ENCODE measurements at regions not wholly inside any gene's neighbourhood (a gene's known extent, or its start where the extent isn't known, plus 50 kb on each side); places are given as distances from the start of the nearest gene placed in this dataset.
A peak's percentile ranks its signal among the peaks of the same experiment; 100 is the strongest.

DNA sequence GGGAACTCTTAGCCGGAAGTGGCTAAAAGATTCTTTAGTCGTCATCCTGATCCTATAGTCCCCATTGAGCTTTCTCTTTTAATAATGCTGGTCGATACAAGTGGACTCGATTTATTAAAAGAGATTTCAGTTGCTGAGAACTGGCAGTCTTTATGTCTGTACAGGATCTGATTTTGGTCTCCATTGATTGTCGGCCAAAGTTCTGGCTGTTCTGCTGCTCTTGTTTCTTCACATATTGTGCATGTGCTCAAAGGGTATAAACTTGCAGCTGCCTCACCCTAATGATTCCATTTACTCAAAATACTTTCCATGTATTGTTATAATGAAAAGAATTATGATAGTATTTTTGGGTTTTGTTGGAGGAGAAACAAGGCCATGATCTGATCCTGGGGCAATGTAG is 100.7 kb upstream of the CTTNBP2 start:
- DNase-seq (ENCODE audit: low read depth in 2 of 2), result no peak

DNA sequence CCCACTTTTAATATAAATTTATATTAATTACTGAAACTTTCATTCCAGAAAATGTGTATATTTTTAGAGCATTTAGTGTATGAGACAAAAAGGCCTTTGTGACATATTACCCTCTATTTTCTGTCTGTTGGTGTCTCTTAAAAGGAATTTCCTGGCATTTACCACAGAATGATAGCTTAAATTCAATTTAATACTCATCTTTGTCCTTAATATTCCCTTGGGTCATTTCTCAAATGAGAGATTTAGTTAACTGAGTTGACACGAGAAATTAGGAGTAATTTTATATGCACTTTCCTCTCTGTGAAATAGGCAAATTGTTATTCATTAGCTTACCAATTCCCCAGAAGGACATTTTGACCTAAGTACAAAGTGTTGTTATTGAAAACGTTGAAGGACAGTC is 101.7 kb upstream of the CTTNBP2 start:
- no peak for DNase-seq (ENCODE audit: low read depth in 2 of 2)

DNA sequence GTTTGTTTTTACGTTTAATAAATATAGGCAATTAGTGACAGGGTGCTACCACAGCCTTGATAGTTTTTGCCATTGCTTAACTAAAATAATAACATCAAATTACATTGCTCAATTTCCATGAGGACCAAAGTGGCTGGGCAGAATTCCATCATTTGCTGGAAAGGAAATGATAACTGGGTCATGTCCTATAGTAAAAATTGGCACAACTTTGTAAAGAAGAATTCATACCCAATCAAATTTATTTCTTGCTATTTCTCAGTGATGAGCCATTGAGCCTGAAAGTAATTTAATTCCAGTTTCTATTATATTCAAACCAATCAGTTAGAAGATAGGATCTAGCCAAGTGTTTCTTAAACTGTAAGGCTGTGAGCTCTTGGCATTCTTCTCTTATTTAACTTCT is 102.2 kb upstream of the CTTNBP2 start:
- no peak for DNase-seq (ENCODE audit: low read depth in 2 of 2)

DNA sequence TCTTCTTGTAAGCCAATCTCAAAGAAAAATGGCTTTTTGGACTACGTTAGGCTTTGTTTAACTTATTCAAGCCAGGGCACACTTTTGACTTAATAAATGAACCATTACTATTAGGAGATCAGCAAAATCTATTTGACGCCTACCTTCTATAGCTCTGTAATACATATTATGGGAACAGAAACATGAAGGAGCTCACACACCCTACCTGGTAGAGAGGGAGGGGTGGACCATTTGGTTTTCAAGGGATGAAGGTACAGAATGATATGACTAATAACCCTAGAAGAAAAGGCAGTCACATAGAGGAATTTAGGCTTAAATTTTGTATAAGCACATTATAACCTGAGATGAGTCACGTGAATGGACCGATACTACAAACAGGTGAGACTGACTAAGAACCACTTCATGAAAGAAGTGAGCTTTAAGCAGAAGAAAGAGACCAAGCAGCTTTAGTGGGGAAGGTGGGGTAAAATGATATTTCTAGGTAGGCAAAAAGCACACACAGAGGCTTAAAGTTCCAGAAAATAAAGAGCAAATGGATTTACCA is 106.8 kb upstream of the CTTNBP2 start:
- no peak for DNase-seq (ENCODE audit: low read depth in 2 of 2)

DNA sequence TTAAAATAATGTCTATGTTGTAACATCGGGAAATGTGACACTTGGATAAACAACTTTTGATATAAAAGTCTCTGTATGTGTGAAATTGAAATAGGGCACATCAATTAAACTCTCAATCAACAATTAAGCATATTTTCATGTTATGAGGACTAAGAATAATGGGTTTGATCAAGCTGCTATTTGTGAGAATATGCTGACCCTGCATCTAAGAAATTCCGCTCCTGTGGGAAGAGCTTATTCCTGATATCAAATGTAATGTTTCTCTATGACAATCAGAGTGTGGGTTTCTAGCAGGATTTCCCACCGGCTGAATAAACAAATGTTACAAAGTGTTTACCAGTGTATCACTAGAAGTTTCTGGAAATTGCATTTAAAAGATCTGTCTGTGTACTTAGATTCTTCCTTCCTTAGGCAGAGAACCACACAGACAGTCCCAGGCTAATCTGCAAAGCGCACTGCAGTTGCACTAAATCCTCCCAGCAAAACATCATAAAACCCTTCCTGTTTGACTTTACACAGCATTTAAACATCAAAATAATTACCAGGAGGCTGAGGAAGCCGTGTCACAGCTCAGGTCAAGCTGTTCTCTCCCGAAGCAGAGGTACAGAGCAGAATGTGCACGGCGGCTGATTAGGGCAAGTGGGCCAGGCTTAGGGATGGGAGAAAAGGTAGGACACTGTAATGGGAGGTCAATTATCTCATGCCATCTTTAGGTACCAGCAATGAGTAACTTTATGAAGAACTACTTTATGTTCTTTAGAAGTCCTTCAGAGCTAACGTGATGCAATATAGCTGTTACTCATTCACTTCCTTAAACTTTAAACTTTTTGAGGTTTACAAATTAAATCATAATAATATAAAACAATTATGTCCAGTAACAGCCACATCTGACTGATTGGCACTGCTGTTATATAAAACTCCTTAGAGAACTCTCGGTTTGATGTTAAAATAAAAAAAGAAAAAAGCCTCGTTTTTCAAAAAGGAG is 109.1 kb upstream of the CTTNBP2 start:
- DNase-seq (ENCODE audit: low read depth in 2 of 2), result peak in 1 of 2 donors; percentile 32

DNA sequence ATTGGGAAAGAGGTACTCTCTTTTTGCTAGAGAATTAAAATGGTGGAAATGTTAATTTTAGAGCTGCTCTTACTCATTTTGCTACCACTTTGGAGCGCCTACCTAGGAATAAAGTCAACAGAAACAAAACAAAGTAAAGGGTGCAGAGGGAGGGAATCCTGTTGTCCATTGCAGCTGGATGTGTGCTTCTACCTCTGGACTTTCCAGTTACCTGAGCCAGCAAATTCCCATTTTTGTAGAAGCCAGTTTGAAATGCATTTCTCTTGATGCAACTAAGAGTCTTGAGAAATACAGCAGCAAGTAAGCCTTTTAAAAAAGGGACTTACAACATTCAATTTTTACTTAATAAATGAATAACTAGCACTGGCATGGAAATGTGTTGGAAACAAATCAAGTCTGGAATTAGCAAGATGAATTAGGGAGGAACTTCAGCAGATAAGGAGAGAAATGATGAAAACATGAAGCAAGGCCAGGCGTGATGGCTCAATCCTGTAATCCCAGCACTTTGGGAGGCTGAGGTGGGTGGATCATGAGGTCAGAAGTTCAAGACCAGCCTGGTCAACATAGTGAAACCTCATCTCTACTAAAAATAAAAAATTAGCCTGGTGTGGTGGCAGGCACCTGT is 113.5 kb upstream of the CTTNBP2 start:
- DNase-seq (ENCODE audit: low read depth in 2 of 2), result no peak

DNA sequence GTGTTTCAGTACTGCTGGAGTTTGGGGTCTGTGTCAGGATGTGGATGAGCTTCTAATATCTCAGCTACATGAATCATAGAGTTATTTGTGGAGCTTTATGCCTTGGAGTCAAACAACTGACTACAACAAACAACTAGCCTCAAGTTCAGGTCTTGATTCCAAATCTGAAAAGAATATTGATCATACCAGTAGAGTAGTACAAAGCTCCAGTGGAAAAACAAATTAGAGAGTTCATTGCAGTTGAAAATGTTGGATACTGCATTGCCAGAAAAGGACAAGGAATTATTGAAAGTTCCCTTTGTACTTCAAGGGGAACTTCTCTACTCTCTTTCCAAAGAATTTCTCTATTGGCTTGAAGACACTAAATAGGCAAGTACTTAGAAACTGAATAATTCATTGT is 117.6 kb upstream of the CTTNBP2 start:
- DNase-seq (ENCODE audit: low read depth in 2 of 2), result no peak

DNA sequence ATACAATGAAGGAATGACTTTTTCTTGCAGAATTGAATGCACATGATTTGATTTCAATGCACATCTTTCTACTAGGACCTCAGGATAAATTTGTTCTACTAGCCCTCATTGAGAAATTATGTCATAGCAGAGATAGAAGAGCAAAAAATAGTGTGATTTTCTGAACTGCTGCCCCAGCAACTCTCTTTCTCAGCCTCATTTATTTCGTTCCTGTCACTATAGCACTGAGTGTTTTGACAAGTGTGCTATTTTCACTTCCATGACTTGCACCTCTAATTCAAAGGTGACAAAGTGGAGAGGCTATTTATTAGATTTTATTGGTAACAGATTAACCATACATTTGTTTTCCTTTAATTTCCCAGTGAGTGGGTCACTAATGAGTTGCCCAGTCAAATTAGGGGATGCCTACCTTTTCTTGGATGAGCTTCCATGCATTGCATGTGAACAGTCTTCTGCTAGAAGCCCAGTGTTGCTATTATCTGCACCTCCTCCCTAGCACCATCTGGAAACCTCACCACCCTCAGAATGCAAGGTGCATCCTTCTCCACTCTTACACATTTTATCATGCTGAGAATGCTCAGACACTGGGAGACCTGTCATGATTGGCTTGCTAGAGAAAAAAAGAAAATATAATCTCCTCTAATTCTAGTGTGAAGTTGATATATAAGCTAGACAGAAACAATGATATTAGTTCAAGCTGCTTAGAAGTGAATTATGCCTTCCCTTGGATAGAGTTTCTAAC is 119.6 kb upstream of the CTTNBP2 start:
- no peak for DNase-seq (ENCODE audit: low read depth in 2 of 2)

DNA sequence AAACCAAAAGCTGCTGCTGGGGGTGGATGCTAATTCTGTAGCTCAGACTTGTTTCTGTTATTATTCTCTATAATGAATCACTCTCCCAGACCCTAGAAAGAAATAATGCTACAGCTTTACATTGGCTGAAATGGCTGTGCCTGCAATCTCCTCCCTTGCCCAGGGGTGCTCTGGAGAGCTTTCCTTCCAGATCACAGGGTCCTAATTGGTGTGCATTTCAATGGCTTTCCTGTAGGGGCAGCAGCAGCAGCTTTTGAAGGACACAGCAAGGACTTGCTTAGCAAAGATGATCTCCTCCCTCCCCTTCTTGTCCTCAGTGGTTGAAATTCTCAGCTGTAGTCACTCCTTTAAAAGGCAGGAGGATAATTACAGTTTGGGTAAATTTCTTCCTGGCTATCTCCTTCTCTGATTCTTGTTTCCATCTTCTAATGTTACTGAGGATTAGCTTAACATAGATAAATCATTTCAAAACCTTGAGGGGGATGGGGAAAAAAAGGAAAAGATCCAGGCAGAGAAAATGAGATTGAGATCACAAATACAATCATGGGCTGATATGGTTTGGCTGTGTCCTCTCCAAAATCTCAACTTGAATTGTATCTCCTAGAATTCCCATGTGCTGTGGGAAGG is 120.2 kb upstream of the CTTNBP2 start:
- DNase-seq (ENCODE audit: low read depth in 2 of 2), result no peak

DNA sequence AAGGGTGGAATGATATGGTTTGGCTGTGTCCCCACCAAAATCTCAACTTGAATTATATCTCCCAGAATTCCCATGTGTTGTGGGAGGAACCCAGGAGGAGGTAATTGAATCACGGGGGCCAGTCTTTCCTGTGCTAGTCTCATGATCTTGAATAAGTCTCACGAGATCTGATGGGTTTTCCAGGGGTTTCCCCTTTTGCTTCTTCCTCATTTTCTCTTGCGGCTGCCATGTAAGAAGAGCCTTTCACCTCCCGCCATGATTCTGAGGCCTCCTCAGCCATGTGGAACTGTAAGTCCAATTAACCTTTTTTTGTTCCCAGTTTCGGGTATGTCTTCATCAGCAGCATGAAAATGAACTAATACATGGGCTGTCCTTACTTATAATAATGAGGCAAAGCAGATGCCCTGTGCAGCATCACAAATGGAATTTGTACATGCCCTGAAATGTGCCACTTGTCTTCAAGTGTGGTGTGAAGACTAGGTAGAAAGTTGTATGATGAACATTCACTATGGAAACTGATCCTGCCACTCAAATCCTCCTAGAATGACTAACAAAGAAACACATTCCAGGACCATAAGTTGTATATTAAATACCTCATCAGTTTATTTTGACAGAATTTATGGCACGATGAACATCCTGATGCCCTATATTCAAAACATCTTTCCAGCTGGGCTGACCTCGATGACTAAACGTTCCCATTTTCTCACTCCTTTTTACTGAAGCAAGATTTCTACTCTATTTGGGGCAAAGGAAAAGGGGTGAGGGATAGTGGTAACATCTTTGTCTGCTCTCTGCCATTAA is 122.8 kb upstream of the CTTNBP2 start:
- DNase-seq (ENCODE audit: low read depth in 2 of 2), result no peak

DNA sequence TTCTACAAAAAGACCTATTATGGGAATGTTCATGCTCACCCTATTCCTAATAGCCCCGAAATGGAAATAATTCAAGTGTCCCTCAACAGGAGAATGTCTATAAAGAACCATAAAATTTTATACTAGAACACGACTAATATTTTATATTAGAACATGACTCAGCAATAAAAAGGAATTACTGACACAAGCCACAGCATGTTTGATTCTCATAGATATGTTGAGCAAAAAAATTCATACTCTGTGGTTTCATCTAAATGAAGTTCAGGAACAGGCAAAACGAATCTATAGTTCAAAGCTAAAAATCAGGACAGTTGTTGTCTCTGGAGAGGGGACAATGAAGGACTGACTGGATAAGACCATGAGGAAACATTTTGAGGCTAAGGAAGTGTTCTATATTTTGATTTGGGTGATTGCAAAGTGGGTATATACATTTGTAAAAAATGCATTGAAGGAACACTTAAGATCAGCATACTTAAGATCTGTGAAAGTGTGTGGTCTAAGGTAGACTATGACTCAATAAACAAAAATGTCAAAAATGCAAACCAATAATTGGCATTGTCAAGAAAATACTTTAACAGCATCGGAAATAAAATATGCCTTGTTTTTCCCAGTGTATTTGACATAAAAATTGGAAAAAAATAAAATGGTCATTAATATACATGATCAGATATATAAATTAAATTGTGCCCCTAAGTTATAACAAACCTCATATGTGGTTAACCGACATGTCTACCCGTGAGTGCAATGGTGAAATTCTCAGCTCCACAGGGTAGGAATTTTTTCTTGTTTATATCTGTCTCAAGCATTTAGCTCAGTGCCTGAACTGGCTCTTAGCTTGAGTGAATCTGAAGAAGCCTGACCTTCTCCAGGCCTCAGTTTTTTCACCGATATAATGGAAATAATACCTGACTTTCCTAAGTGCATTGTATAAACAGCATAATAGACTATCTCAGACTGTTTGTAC is 124.9 kb upstream of the CTTNBP2 start:
- no peak for DNase-seq (ENCODE audit: low read depth in 2 of 2)

DNA sequence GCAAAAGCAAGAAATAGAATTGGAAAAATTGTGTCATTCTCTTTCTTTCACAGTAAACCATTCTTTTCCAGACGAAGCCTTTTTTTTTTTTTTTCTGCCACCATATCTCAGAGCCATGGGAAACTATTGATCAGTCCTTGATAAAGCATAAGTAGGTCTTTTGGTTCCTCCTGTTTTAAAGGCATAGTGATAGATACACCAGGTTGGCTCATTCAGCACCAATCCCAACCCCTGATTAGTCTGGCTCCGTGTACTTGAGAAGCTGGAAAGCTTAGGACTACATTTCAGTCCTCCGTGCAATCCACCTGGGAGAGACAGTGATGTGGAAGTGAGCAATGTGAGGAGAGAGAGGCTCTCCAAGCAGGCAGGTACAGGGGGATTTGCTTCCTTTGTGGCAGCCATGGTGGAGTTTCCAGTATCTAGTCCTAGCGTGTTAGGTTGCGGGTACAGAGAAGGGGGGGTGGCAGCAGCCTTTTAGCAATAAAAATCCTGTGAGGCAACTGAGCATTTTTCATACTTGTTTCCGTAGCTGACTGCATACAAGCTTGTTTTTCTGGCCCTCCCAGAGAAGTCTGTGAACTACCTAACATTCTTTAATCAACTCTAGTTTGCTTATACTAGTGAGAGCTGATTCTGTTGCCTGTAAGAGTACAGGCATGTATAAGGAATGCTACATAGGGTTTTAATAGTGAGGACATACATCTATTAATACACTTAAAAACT is 127.4 kb upstream of the CTTNBP2 start:
- no peak for DNase-seq (ENCODE audit: low read depth in 2 of 2)

DNA sequence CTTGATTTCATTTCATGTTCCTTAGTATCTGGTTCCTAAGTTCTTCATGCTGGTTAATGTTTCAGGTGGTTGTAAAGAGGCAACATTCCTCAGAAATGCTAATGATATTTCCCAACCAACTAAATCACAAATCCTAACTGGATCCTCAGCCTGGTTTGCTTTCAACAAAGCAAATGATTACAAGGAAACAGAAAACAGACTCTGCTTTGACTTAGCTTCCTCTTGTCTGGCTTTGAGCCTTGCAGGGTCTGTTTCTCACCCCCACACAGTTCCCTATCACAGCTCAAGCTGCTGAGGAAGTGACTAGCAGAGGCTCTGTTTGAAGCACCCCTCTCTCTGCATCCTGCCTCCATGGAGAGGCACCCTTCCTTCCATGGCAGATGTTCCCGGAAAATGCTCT is 130.2 kb upstream of the CTTNBP2 start:
- no peak for DNase-seq (ENCODE audit: low read depth in 2 of 2)

DNA sequence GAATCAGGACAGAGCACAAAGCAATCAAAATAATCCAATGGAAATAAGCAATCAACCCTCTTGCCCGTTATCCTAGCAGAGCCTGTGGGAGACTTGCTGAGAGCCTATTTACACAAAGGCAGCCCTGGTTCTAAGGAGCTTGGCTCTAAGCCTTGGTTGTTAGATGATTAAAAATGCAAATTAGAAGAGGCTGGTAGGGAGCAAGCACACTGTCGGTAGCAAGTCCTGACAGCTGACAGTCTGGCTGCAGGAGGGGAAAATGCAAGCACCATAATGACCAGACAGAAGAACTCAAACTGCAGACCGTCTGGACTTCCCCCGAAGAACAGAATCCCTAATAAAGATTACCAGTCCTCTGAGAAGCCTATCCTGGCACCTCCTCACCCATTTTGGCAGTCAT is 131.8 kb upstream of the CTTNBP2 start:
- DNase-seq (ENCODE audit: low read depth in 2 of 2), result no peak

DNA sequence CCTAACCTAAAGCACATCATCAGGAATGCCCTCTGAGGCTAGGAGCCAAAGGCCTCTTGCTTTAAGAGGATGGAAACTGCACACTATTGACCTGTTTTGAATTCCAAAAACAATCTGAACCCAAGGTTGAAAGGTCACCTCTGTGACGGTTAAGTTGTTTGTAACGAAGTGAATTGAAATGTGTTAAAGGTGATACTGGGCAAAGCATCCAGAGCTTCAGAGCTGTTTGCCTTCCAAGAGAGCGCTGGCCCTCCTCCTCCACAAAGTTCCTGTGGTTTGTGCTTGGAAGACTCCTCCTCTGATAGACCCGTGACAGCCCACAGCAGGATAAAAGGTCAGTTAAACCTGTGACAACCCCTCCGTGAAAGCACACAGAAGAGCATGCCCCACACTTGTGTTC is 133.7 kb upstream of the CTTNBP2 start:
- DNase-seq (ENCODE audit: low read depth in 2 of 2), result no peak

DNA sequence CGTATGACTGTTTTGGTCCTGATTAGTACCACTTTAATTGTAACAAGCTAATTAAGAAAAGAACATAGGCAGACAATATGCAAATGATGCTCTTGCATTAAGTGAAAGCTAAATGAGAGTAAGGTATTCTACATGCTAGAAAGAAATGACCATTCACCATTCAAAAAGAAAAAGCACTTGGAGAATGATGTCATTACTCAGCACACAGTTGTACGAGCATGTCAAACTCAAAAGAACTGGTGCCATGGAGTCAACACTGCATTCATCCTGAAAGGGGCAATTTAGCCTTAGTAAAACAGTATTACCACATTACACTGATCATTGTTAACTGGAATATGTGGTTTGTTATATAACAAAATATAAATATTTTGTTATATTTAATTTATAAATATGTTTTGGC is 136.2 kb upstream of the CTTNBP2 start:
- no peak for DNase-seq (ENCODE audit: low read depth in 2 of 2)

DNA sequence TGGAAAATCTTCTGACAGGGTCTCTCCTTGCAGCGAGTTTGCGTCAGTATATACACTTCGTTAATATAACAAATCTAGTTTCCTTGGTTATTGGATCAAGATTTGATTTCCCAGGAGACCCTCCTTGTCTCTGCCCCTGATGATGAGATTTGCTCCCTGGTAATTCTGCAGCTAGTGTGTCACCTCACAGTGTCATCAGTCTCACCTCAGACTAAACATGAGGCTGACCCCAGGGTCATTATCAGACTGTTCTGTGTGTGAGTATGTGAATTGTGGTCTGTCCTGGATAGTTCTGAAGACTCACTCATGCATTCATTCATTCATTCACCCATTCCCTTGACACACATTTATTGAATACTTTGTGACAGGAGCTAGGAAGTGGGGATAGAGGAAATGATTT is 138.4 kb upstream of the CTTNBP2 start:
- no peak for DNase-seq (ENCODE audit: low read depth in 2 of 2)

DNA sequence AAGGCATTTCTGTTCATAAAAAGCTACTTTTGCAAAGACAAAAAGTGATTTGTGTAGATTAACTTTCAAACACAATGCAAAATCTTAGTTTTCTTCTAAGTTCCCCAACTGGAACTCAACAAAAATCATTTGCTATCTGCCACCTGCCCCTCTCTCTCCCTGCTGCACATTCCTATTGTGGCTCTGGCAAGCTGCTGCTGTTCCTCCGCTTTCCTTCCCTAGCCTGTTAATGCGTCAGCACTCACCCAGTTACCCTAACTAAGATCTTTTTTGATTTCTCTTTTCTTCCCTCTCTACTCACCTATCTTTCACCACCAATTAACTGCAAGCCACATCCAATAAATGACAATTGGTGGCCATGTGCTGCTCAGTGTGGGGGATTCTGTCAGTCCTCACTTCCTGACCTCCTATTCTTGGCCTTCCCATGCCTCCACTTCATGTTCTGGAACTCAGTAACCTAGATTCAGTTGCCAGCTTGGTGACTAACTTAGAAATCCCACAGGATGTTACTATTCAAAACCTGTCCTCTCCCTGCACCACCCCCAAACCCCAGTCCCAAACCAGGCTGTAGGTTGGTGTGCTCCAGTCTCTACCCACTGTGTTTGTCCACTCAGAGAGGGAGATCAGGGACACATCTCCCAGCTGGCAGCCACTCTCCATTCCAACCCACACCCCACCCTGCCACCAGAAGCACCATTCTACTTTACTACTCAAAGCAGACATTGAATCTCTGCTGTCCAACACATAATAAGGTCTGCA is 140.2 kb upstream of the CTTNBP2 start:
- no peak for DNase-seq (ENCODE audit: low read depth in 2 of 2)
